Tibial artery (tissue), 4 donors: ENCODE measurements at regions not wholly inside any gene's neighbourhood (a gene's known extent, or its start where the extent isn't known, plus 50 kb on each side); places are given as distances from the start of the nearest gene placed in this dataset.

Experiments
- DNase-seq, 2 donors: peaks; one replicate each; pipeline ENCODE4 v3.0.0-alpha.2; 2019
- H3K27ac ChIP-seq, 2 donors: fragments of 200-600 bp; sonication (generic) in 1 of 2; 1 replicate in 1 of 2; 2 replicates in 1 of 2; pipeline ENCODE4 v1.5.1; 2018 to 2019; ENCODE audit warnings: mild to moderate bottlenecking in 1 of 2
- H3K27me3 ChIP-seq, 2 donors: fragments of 200-600 bp; sonication (generic) in 1 of 2; one replicate each; pipeline versions ENCODE4 v1.5.1 to v1.6.0; 2016 to 2019
- H3K36me3 ChIP-seq, 3 donors: fragments of 200-600 bp; sonication (generic) in 2 of 3; one replicate each; pipeline ENCODE4 v1.5.1; 2016 to 2019; ENCODE audit warnings: mild to moderate bottlenecking in 2 of 3
- H3K4me1 ChIP-seq, 4 donors: fragments of 200-600 bp; sonication (generic) in 2 of 4; 1 replicate in 3 of 4; 2 replicates in 1 of 4; pipeline ENCODE4 v1.5.1; 2016 to 2019
- H3K4me3 ChIP-seq, 2 donors: fragments of 200-600 bp; sonication (generic) in 1 of 2; 1 replicate in 1 of 2; 2 replicates in 1 of 2; pipeline ENCODE4 v1.5.1; 2018 to 2019; ENCODE audit warnings: mild to moderate bottlenecking in 2 of 2
- H3K9me3 ChIP-seq, 3 donors: fragments of 200-600 bp; sonication (generic) in 1 of 3; one replicate each; pipeline ENCODE4 v1.5.1; 2016 to 2019
- intact Hi-C: fragments of 100-400 bp; cut with DNase I; formaldehyde crosslinking; loops from one replicate; pipeline ENCODE4 v1.15.0; 2023; ENCODE audit warnings: low total_unique reads
- TF ChIP-seq, protein P1 (sequence below), 2 experiments: fragments of 200-600 bp in 1 of 2; fragments of 450-650 bp in 1 of 2; IDR thresholded peaks; one replicate each; pipeline ENCODE4 v1.5.1; 2017 to 2019; ENCODE audit warnings: antibody characterized with exemption in 2 of 2, mild to moderate bottlenecking in 1 of 2, moderate library complexity in 1 of 2

DNA sequence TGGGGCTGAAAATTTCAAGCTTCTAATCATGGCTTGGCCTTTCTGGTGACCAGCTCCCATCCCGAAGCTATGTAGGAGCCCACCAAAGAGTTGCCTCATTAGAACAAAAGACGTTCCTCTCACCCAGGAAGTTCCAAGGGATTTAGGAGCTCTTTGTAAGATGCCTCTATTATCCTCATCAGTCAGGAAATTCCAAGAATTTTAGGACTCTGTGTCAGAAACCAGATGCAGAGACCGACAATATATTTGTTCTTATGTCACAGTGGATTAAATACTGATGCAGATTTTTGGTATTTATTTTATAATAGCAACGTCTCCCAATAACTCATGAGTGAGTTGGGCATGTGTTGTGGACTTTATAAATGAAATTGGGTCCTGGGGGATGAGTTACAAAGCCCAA lies 91.8 kb upstream of the SKOR2 start:
- intact Hi-C loops = no loop called here
- DNase-seq = no peak
- TF ChIP-seq, protein P1, sequence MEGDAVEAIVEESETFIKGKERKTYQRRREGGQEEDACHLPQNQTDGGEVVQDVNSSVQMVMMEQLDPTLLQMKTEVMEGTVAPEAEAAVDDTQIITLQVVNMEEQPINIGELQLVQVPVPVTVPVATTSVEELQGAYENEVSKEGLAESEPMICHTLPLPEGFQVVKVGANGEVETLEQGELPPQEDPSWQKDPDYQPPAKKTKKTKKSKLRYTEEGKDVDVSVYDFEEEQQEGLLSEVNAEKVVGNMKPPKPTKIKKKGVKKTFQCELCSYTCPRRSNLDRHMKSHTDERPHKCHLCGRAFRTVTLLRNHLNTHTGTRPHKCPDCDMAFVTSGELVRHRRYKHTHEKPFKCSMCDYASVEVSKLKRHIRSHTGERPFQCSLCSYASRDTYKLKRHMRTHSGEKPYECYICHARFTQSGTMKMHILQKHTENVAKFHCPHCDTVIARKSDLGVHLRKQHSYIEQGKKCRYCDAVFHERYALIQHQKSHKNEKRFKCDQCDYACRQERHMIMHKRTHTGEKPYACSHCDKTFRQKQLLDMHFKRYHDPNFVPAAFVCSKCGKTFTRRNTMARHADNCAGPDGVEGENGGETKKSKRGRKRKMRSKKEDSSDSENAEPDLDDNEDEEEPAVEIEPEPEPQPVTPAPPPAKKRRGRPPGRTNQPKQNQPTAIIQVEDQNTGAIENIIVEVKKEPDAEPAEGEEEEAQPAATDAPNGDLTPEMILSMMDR (IDR thresholded peaks at IDR 0.05) = no peak

DNA sequence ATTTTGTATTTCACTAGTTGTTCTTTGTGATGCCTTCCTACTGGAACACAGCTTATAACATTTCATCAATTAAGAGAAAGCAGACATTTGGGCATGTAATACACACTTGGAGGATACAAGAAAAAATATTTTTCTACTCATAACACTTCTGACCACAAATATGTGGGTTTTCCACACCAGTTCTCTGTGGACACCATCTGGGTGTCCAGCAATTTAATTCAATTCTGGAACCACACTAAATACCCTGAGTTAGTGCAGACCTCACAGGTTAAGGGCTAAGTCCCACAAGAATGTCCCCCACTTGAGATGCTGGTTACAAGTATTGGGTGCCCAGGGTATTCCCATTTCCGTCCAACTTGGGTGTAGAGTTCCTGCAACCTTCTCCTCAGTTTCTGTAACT lies 91.1 kb upstream of the SKOR2 start:
- intact Hi-C loops = no loop called here
- TF ChIP-seq, protein P1 (IDR thresholded peaks at IDR 0.05) = no peak
- Histone ChIP-seq H3K36me3 (no peaks in the 10 kb centered on the region), H3K4me1 (no peaks in the 10 kb centered on the region), H3K9me3 (no peaks in the 10 kb centered on the region), H3K4me3 (no peak overlapping the region), H3K27ac (no peak overlapping the region), H3K27me3 (no peaks in the 10 kb centered on the region)
- no peak for DNase-seq

More for the DNA sequence above, 91.8 kb upstream of the SKOR2 start:
- Histone ChIP-seq H3K4me1 (no peaks in the 10 kb centered on the region), H3K36me3 (no peaks in the 10 kb centered on the region), H3K27me3 (no peaks in the 10 kb centered on the region), H3K27ac (no peak overlapping the region), H3K4me3 (no peak overlapping the region), H3K9me3 (no peaks in the 10 kb centered on the region)

DNA sequence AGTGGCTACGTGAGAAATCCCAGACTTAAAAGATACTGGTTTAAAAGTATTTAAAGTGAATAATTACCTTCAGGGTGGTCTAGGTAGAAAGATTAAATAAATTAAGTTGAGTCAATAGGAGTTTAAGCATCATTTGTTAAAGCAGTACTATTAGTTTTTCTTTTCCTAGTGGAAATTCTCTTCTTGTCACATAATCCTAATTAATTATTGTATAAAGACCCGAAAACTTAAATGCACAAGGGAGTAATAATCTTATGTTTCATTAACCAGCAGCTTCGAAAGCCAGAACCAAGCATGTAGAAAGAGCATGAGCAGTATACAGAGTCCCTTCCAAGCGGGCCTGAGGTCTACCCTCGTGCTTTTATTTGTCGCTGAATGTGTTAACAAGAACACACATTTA lies 90.2 kb upstream of the SKOR2 start:
- Histone ChIP-seq H3K36me3 (no peaks in the 10 kb centered on the region), H3K9me3 (no peaks in the 10 kb centered on the region), H3K27ac (no peak overlapping the region), H3K27me3 (no peaks in the 10 kb centered on the region), H3K4me3 (no peak overlapping the region), H3K4me1 (no peaks in the 10 kb centered on the region)
- intact Hi-C loops = no loop called here
- DNase-seq = no peak
- TF ChIP-seq, protein P1 (IDR thresholded peaks at IDR 0.05) = no peak

DNA sequence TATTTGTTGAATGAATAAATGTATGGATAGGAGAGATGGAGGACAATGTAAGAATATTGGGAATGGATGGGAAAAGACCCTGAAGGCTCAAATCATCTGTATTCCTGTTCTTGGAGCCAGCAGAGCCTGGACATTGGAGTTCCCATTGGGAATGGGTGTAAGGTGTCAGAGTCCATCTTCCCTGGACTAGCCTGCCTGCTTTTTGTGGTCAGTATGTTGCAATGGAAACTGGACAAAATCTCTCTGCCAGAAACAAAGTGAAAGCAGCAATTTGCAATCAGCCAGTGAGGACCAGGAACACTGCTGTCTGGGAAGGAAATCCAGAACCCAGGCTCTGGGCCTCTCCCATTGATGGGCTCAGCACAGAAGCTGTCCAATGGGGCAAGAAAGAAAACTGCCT lies 83.5 kb upstream of the SKOR2 start:
- Histone ChIP-seq H3K27me3 (no peaks in the 10 kb centered on the region), H3K9me3 (no peaks in the 10 kb centered on the region), H3K36me3 (no peaks in the 10 kb centered on the region), H3K4me1 (no peaks in the 10 kb centered on the region), H3K4me3 (no peak overlapping the region), H3K27ac (no peak overlapping the region)
- DNase-seq = no peak
- intact Hi-C loops = no loop called here
- TF ChIP-seq, protein P1 (IDR thresholded peaks at IDR 0.05) = no peak

DNA sequence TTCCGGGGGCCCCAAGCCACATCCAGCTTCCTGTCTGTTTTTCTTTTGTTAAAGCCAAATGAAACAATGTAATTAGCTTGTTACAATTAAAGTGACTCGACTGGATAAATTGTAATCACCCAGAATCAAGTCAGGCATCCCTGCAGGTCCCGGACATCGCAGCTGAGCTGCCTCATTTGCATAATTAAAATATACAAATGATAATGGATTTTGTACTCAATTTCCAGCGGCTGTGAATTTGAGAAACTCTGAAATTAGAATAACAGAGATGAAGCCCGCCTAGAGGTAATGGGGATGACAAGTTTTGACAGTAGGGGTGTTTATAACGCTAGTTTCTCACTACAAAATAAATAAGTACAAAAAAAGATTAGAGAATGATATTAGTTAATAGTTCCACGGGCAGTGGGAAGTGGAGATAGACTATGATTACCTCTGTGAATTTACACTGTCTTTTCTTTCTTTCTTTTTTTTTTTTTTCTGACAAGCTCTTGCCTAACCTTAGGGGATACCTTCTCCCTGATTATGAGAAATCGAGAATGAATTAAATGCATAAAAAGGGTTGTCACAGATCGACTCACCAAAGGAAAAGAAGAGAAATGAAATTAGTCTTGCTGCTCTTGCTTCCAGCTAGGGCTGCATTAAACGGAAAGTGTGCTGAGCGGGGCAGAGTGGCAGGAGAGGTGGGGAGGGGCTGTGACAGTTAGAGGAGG lies 82.6 kb upstream of the SKOR2 start:
- no peaks in the 10 kb centered on the region for H3K27me3 ChIP-seq
- no peak overlapping the region for H3K4me3 ChIP-seq
- no peak for DNase-seq
- no peaks in the 10 kb centered on the region for H3K4me1 ChIP-seq
- no peaks in the 10 kb centered on the region for H3K36me3 ChIP-seq
- no peak overlapping the region for H3K27ac ChIP-seq
- no peaks in the 10 kb centered on the region for H3K9me3 ChIP-seq
- TF ChIP-seq, protein P1 (IDR thresholded peaks at IDR 0.05) = no peak
- intact Hi-C loops = no loop called here

DNA sequence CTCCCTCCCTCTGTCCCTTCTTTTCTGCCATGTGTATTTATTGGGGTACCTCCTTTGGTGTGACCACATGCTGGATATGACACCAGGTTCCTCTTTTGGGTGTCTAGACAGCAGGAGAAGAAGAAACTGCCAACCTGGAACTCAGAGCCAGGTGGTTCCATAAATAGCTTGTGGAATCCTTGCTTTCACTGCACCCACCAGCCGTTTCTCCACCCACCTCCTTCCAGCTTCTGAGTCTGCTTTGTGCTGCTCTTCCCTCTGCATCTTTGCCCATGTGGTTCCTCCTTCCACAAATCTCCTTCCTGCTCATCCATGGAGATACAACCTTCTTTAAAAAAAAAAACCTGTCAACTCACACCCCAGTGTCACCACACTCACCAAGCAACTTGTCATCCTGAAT lies 80.2 kb upstream of the SKOR2 start:
- TF ChIP-seq, protein P1 (IDR thresholded peaks at IDR 0.05) = no peak
- no peaks in the 10 kb centered on the region for H3K27me3 ChIP-seq
- no peaks in the 10 kb centered on the region for H3K4me1 ChIP-seq
- no peaks in the 10 kb centered on the region for H3K9me3 ChIP-seq
- no peak overlapping the region for H3K4me3 ChIP-seq
- H3K36me3 ChIP-seq = no peaks in the 10 kb centered on the region
- H3K27ac ChIP-seq = no peak overlapping the region
- intact Hi-C loops = no loop called here
- no peak for DNase-seq
